Psoas muscle (tissue), 7 donors: ENCODE measurements at regions not wholly inside any gene's neighbourhood (a gene's known extent, or its start where the extent isn't known, plus 50 kb on each side); places are given as distances from the start of the nearest gene placed in this dataset.

ENCODE experiments used
- ATAC-seq, 4 donors: fragments of 200-7000 bp; cut with Tn5 transposase; one replicate each; pipeline ENCODE4 v1.9.1; 2020; ENCODE audit warnings: moderate library complexity in 3 of 4, mild to moderate bottlenecking in 2 of 4
- DNase-seq, 2 donors: peaks; one replicate each; pipeline ENCODE4 v3.0.0-alpha.2; 2020
- H3K27ac ChIP-seq: fragments of 200-600 bp; one replicate; pipeline ENCODE4 v1.8.0; 2022
- H3K27me3 ChIP-seq, 3 donors: fragments of 200-600 bp in 1 of 3; one replicate each; pipeline versions ENCODE4 v1.6.1 to v1.8.0; 2013 to 2022; ENCODE audit warnings: low read length in 2 of 3, mild to moderate bottlenecking in 2 of 3, moderate library complexity in 1 of 3; ENCODE audit not compliant: insufficient read depth in 3 of 3
- H3K36me3 ChIP-seq, 2 donors: fragments of 200-600 bp in 1 of 2; one replicate each; pipeline versions ENCODE4 v1.6.1 to v1.8.0; 2013 to 2022; ENCODE audit warnings: low read depth in 1 of 2, mild to moderate bottlenecking in 1 of 2, moderate library complexity in 1 of 2; ENCODE audit not compliant: insufficient read depth in 1 of 2
- H3K4me1 ChIP-seq: fragments of 200-600 bp; one replicate; pipeline ENCODE4 v1.8.0; 2022
- H3K4me3 ChIP-seq: fragments of 200-600 bp; one replicate; pipeline ENCODE4 v1.8.0; 2022; ENCODE audit warnings: mild to moderate bottlenecking
- H3K9me3 ChIP-seq: fragments of 200-600 bp; one replicate; pipeline ENCODE4 v1.8.0; 2022
- CTCF ChIP-seq: fragments of 200-600 bp; IDR thresholded peaks from one replicate; pipeline ENCODE4 v1.8.0; 2022; ENCODE audit warnings: antibody characterized with exemption
- WGBS, 3 donors: extraction: QIAGEN DNeasy Blood & Tissue Kit; methylation state at CpG; one replicate each; pipeline versions ENCODE4 v1.1.6 to v1.1.7; 2013; 5-methylcytosine and 5-hydroxymethylcytosine counted together
- intact Hi-C, 2 donors: fragments of 100-400 bp; cut with DNase I; formaldehyde crosslinking; loops; one replicate each; pipeline versions ENCODE4 v1.11.0 to v1.14.2; 2022
- donor health status: healthy with polysubstance abuse.
- donor health status: DM: no; HTN: no; CAD: no; lungs with moderate emphysema.
- donor health status: Bipolar disorder and iron deficiency.
- donor health status: healthy.
- donor health status: DM: yes; HTN: yes; CAD: no.
- donor health status: DM: no; HTN: no; CAD: no.
- donor health status: DM: yes; HTN: yes; CAD: no.

DNA sequence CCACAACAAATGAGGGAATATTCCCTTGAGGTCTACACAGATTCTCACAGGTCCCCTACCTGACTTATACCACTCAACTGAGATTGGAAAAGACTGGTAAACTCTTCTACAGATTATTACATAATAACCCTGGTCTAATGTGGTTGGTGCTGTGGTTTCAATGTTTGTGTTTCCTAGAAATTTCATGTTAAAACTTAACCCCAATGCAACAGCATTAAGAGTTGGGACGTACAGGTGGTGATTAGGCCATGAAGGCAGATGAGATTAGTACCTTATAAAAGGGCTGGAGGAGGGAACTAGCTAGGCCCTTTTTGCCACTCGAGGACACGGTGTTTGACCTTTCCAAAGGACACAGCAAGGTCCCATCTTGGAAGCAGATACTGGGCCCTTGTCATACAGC lies 84.3 kb upstream of the TAPT1 start:
- ATAC-seq (no peak), DNase-seq (no peak)
- H3K27ac ChIP-seq, result no peak overlapping the region
- TF ChIP-seq CTCF, result no peak
- intact Hi-C loops, result no loop called here
- H3K4me3 ChIP-seq, result no peak overlapping the region
- H3K9me3 ChIP-seq, result no peaks in the 10 kb centered on the region
- 84 to 92% (median 88%) methylated on average over 3 of the region's 3 CpGs for WGBS, 3 donors
- H3K4me1 ChIP-seq, result no peaks in the 10 kb centered on the region
- no peaks in the 10 kb centered on the region for H3K36me3 ChIP-seq
- H3K27me3 ChIP-seq, result no peaks in the 10 kb centered on the region

GRCh38 chr4:16302648-16303047 lies 76.4 kb upstream of the TAPT1 start:
- H3K36me3 ChIP-seq, result no peaks in the 10 kb centered on the region
- no peak for ATAC-seq
- intact Hi-C loops, result no loop called here
- TF ChIP-seq CTCF, result no peak
- H3K4me3 ChIP-seq, result no peak overlapping the region
- H3K27ac ChIP-seq, result no peak overlapping the region
- no peak for DNase-seq
- WGBS, 3 donors, result 82 to 90% (median 88%) methylated on average over 3 of the region's 3 CpGs
- no peaks in the 10 kb centered on the region for H3K9me3 ChIP-seq
- H3K27me3 ChIP-seq, result no peaks in the 10 kb centered on the region
- no peaks in the 10 kb centered on the region for H3K4me1 ChIP-seq

- intact Hi-C loops, result loop anchor here (10.0 kb wide), 3 partner anchors 138 to 1178 kb away; no protein-coding TSS in a partner anchor
Observed at GRCh38 chr4:16297003-16297402, 70.7 kb upstream of the TAPT1 start.

DNA sequence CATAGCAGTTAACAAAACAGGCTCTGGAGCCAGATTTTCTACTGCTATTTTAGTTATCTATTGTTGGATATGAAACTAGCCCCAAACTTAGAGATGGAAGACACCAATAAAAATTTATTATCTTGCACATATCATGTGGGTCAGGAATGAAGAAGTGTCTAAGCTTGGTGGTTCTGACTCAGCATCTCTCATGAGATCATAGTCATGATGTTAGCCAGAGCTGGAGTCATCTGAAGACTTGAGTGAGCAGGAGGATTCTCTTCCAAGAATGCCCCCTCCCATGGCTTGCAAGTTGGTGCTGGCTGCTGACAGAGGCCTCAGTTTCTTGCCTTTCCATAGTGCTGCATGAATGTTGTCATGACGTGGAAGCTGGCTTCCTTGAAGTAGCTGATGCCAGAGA lies 68.2 kb upstream of the TAPT1 start:
- H3K4me1 ChIP-seq, result no peaks in the 10 kb centered on the region
- WGBS, 3 donors, result 75 to 83% (median 80%) methylated on average over 1 of the region's 1 CpG
- no peak overlapping the region for H3K27ac ChIP-seq
- DNase-seq (no peak), ATAC-seq (no peak)
- intact Hi-C loops, result loop anchor here (5.0 to 10.0 kb wide), 4 partner anchors 140 to 1180 kb away; no protein-coding TSS in a partner anchor
- H3K27me3 ChIP-seq, result no peaks in the 10 kb centered on the region
- H3K4me3 ChIP-seq, result no peak overlapping the region
- no peak for TF ChIP-seq CTCF
- no peaks in the 10 kb centered on the region for H3K36me3 ChIP-seq
- peaks cover 4% of the 10 kb centered on the region for H3K9me3 ChIP-seq

More at GRCh38 chr4:16297003-16297402, 70.7 kb upstream of the TAPT1 start:
- no peak for TF ChIP-seq CTCF
- peaks cover 4% of the 10 kb centered on the region for H3K9me3 ChIP-seq
- H3K4me1 ChIP-seq, result no peaks in the 10 kb centered on the region
- ATAC-seq (no peak), DNase-seq (no peak)
- WGBS, 3 donors, result 68 to 77% (median 68%) methylated on average over 1 of the region's 1 CpG
- H3K36me3 ChIP-seq, result no peaks in the 10 kb centered on the region
- no peaks in the 10 kb centered on the region for H3K27me3 ChIP-seq
- no peak overlapping the region for H3K4me3 ChIP-seq
- H3K27ac ChIP-seq, result no peak overlapping the region

DNA sequence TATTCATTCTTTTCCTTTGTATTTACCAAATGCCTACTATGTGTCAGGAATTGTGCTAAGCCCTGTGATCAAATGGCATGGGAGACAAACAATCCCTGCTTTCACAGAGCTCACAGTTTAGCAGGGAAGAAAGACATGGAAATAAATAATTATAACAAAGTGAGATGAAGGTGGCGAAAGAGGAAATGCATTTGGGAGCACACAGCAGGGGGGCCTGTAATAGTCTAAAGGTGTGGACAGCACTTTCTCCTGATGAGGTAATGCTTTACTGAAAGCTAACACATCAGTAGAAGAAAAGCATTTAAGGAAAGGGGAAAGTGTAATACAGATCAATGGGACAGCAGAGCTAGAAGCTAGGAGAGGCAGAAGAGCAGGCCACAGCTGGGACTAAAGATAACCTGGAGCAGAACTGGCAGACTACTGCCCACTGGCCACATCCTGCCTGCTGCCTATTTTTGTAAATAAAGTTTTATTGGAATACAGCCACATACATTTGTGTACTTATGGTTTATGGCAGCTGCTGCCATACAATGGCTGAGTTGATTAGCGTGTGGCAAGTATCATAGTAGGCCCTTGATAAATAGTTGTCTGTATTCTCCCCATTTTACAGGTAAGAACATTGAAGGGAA lies 67.1 kb upstream of the TAPT1 start:
- WGBS, 3 donors, result 89 to 96% (median 95%) methylated on average over 2 of the region's 2 CpGs
- no peak for TF ChIP-seq CTCF

More for the DNA sequence above, 67.1 kb upstream of the TAPT1 start:
- no peak for DNase-seq
- intact Hi-C loops, result loop anchor here (5.0 to 10.0 kb wide), 4 partner anchors 141 to 1181 kb away; no protein-coding TSS in a partner anchor
- Histone ChIP-seq H3K4me3 (no peak overlapping the region), H3K9me3 (peaks cover 4% of the 10 kb centered on the region), H3K27me3 (no peaks in the 10 kb centered on the region), H3K36me3 (no peaks in the 10 kb centered on the region), H3K4me1 (no peaks in the 10 kb centered on the region), H3K27ac (no peak overlapping the region)
- ATAC-seq, result no peak
